GM18498 (cell line): ENCODE measurements at regions not wholly inside any gene's neighbourhood (a gene's known extent, or its start where the extent isn't known, plus 50 kb on each side); places are given as distances from the start of the nearest gene placed in this dataset.

Source experiments
- ATAC-seq: cut with Tn5 transposase; IDR thresholded peaks from one replicate; pipeline ENCODE4 v1.9.1; 2021; ENCODE audit warnings: mild to moderate bottlenecking, moderate library complexity; ENCODE audit not compliant: unreplicated experiment

DNA sequence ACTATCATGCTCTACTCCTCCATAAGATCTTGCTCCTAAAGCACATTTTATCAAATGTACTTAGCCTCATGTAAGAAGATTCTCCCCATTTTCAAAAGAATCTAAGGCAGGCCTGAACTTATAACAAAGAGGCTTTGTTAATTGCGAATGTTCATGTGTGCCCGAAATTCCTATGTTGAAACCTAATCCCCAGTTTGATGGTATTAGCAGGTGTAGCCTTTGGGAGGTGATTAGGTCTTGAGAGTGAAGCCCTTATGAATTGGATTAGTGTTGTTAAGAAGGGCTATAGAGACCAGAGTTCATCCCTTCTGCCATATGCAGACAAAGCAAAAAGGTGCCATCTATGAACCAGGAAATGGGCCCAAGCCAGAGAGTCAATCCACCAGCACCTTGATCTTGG lies 234.5 kb downstream of the PAX3 start:
- no peak for ATAC-seq

DNA sequence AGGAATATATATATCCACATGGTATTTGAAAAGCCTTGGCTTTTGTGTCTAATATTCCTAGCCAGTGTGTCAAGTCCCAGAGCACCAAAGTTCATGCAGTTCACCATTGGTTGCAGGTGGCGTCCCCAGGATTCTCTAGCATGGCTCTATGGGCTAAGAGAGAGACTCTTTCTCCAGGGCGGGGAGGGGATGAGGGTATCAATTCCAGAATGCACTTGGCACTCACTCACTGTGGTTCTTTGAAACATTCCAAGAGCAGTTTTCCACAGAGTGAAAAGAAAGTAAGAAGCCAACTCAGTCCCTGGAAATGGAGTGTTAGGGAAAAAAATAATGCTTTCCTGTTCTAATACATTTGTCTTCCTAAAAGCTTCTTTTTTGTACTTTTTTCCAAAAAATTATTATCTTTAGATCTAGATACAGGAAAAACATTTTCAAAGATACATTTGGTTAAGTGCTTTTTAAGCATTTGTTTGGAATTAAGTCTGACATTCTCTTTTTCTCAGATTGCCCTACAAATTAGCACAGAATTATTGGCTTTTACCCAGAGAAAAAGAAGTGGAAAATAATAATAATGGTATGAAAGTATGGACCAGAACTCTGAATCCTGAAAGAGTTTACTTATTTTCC lies 239.9 kb downstream of the PAX3 start:
- no peak for ATAC-seq

- ATAC-seq, result no peak
Measured at GRCh38 chr2:222057347-222058073, 241.3 kb downstream of the PAX3 start.

- no peak for ATAC-seq
Measured at GRCh38 chr2:222055328-222055727, 243.5 kb downstream of the PAX3 start.

- ATAC-seq, result no peak
Measured at GRCh38 chr2:222054813-222055212, 244.0 kb downstream of the PAX3 start.

- ATAC-seq, result peak; percentile 68
Measured at GRCh38 chr2:222052934-222053367, 245.8 kb downstream of the PAX3 start.

GRCh38 chr2:222050981-222051380 lies 247.8 kb downstream of the PAX3 start:
- no peak for ATAC-seq

GRCh38 chr2:222049946-222050345 lies 248.9 kb downstream of the PAX3 start:
- no peak for ATAC-seq

DNA sequence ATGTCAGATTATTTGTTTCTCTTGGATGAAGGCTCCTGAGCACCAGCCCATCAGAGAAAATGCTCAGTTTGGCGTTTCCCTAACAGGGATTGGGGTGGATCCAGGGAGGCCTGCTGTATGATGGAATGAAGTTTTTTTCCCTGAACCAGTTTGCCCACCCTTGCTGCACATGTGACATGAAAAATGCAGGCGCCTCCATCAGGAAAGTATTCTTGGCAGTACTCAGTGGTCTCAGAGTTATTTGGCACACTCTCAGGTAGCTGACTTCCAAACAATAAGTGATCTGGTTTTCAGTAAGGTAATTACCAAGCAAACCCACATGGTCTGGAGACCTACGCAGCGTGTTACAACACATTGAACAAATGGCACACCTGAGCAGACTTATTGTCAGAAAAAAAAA lies 254.9 kb downstream of the PAX3 start:
- ATAC-seq, result no peak

DNA sequence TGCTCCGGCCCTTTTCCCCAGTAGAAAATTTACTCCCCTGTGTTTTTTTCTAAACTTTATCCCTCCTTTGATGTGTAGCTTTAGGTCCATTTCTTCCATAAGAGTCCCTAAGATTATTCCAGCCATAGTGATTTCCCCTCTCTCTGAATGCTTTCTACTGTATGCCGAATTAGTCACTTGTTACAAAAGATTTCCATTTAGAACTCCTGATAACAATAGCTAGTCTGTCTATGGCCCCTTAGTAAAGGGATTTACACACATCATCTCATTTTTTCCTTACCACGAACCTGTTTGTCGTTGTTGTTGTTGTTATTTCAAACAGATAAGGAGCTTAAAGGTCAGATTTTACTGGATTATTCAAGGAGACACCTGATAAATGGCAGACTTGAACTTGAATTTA lies 256.1 kb downstream of the PAX3 start:
- no peak for ATAC-seq

DNA sequence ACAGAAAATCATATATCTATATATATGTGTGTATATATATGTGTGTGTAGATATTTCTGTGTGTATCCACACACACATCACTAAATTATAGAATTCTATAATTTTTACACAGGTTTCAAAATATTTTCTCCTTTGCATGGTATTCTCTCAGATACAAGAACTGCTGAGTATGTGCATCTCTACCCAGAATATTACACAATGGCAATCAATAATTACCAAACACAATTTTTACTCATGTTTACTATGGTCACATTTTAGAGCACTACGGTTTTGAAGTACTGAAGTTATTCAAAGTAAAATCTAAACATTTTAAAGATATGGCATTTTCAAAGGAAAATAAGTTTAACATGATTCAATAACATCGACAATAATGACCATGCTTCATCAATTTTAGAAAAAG lies 258.5 kb downstream of the PAX3 start:
- ATAC-seq, result no peak

DNA sequence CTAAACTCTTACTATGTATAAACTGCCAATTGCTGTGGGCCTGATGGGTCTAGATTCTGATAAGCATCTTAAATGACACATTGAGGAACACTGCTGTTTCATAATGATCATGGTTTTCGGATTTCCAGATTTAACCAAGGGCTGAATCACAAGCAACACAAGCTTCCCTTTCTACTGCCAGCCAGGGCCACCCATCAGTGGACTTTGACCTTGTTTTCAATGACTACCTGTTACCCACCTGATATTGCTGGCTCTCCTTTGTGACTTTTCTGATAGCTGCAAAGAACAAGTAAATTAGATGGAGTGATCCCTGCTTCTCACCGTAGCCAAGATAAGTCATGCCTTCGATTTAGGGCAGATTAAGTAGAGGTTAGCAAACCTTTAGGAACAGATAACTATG lies 259.0 kb downstream of the PAX3 start:
- ATAC-seq, result no peak

DNA sequence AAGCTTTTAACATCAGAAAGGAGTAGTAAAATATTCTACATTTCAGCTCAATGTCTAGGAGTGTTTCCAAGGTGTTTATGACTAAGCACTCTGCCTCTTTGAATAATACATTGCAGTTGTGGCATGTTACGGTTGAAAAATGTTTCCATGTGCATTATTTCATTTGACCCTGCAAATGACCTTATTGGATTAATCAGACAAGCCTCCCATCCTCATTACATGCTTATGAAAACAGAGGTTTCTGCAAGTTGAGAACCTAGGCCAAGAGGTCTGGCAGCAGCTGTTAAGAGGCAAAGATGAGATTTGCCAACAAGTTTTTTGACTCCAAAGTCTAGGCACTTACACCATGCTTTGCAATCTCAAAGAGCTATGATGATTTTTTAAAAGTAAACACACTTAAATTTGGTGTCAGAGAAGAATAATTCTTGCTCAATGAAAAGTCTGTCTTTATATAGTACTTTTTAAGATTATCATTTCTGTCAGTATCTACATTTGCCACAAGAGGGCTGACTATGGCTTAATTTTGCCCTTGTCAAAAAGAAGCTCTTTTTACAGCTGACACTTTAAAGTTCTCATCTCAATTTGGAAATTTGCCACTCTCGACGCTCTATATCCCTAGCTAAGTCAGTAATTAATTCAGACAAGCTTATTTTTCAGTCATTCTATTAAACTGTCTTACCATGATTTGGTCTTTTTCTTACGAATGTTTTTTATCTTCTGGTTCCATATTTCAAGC lies 260.6 kb downstream of the PAX3 start:
- no peak for ATAC-seq

DNA sequence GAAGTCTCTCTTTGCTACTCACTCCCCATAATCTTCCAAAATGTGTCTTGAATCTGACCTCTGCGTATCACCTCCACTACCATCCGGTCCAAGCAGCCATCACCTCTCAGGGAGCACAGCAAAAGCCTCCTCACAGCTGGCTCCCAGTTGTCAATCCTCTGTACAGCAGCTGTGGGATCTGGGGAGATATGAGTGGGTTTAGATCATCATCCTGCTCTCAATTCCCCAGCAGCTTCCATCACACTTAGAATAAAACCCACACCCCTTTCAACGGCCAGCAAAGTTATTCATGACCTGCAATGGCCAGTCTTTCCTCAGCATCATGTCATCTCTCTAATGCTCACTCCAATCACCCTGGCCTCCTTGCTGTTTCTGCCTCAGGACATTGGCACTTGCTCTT lies 261.6 kb downstream of the PAX3 start:
- ATAC-seq, result no peak

DNA sequence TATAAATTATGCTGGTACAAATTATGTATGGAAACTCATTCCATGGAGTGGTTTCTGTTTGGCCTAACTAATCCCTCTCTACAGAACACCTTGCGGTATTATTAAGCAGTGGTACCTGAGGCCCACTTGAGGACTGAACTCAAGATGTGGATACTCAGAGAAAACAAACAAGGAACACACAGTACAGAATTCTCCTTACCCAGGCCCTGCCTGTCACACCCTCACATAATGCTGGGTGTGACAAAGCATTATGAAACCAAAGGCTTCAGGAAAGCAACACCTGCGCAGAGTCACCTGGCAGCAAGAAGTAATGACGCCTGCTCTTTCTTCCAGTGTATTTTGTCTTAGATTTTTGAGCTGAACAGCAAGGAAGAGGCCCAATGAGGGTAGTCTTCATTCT lies 264.7 kb downstream of the PAX3 start:
- ATAC-seq, result no peak

GRCh38 chr2:222033541-222033940 lies 265.3 kb downstream of the PAX3 start:
- ATAC-seq, result no peak

DNA sequence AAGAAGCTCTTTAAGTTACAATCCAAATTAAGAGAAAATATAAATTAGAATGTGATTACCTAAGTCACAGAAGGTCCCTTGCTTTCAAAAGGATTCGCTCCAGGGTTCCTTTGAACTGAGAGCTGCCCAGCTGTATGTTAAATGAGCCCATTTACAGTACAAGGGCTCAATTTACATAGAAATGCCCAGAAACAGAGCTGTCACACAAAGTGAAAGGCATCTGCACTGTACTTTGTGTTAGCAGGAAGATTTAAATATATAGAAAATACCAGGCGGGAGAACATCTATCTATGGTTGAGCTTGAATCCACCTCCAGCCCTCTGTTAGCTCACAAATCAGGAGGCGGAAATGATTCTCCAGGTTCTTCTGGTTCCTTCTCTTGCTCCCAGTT lies 272.9 kb downstream of the PAX3 start:
- no peak for ATAC-seq

GRCh38 chr2:222024932-222025880 lies 273.6 kb downstream of the PAX3 start:
- no peak for ATAC-seq

DNA sequence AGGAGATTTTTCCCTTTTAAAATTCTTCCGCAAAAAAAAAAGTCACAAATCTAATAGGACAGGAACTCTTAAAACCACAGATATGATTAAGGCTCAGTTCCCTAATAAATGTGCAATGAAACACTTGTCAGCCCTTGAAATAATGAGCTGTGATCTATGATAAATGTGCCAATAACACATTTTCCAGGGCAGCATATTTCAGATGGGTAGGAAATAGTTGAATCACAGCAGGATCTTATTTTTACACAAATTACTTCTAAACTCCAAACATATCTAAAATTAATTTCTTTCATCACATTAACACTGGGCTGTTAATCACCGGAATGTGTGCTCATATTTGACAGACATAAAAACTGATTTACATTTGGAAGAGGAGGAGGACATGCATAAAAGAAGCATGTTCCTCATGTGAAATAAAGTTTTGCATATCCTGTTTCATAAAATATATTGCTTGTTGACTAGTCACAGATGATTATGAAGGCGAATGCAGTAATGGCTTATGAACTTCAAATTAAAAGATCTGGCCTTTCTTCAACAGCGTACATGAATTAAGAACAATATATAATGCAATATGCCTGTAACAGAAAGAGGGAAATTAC lies 281.4 kb downstream of the PAX3 start:
- ATAC-seq, result no peak

GRCh38 chr2:222013889-222014288 lies 284.9 kb downstream of the PAX3 start:
- ATAC-seq, result no peak

DNA sequence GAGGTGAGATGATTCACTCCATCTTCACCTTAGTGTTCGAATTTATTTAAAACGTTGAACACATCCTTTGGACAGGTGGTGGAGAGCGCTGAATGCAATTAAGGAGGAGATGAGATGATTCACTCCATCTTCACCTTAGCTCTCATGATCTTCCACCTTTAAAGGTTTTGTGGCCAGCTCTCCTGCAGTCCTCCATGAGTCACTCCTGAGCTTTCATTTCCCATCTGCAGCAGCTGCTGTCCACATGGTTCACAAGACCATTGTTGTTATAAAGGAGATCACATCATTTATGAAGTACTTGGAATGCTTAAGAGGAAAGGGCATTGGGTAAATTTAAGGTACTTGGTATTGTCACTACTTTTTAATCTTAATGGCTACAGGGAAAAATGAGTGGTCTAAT lies 298.5 kb downstream of the PAX3 start:
- ATAC-seq, result no peak
